ENCODE measurements at regions not wholly inside any gene's neighbourhood (a gene's known extent, or its start where the extent isn't known, plus 50 kb on each side); places are given as distances from the start of the nearest gene placed in this dataset.

- TF ChIP-seq POLR2AphosphoS5 (IDR thresholded peaks at IDR 0.05; ENCODE audit: low read depth, low read length) = no peak
- no peak for TF ChIP-seq REST (IDR thresholded peaks at IDR 0.05; ENCODE audit: insufficient read depth in 1 of 2, low read depth in 2 of 2, low read length in 2 of 2)
- no peak for TF ChIP-seq SIN3A (IDR thresholded peaks at IDR 0.05; ENCODE audit: borderline replicate concordance, insufficient read depth, low read length)
- no peak for TF ChIP-seq TAF1 (IDR thresholded peaks at IDR 0.05; ENCODE audit: borderline replicate concordance, insufficient read depth, low read length)
- TF ChIP-seq FOXP2 (optimal IDR thresholded peaks at IDR 0.05; ENCODE audit: borderline replicate concordance, extremely low read depth, extremely low read length, insufficient read depth) = no peak
These were observed 396.1 kb upstream of the ROBO2 start for GRCh38 chr3:76643623-76644304.

GRCh38 chr3:76644305-76644675, 395.6 kb upstream of the ROBO2 start:
- TF ChIP-seq FOXP2 (optimal IDR thresholded peaks at IDR 0.05; ENCODE audit: borderline replicate concordance, extremely low read depth, extremely low read length, insufficient read depth) (no peak), TAF1 (IDR thresholded peaks at IDR 0.05; ENCODE audit: borderline replicate concordance, insufficient read depth, low read length) (no peak), POLR2AphosphoS5 (IDR thresholded peaks at IDR 0.05; ENCODE audit: low read depth, low read length) (no peak), SIN3A (IDR thresholded peaks at IDR 0.05; ENCODE audit: borderline replicate concordance, insufficient read depth, low read length) (no peak), REST (IDR thresholded peaks at IDR 0.05; ENCODE audit: insufficient read depth in 1 of 2, low read depth in 2 of 2, low read length in 2 of 2) (no peak)

- no peak for TF ChIP-seq FOXP2 (optimal IDR thresholded peaks at IDR 0.05; ENCODE audit: borderline replicate concordance, extremely low read depth, extremely low read length, insufficient read depth)
- TF ChIP-seq POLR2AphosphoS5 (IDR thresholded peaks at IDR 0.05; ENCODE audit: low read depth, low read length) = no peak
- TF ChIP-seq REST (IDR thresholded peaks at IDR 0.05; ENCODE audit: insufficient read depth in 1 of 2, low read depth in 2 of 2, low read length in 2 of 2) = no peak
- TF ChIP-seq TAF1 (IDR thresholded peaks at IDR 0.05; ENCODE audit: borderline replicate concordance, insufficient read depth, low read length) = no peak
- TF ChIP-seq SIN3A (IDR thresholded peaks at IDR 0.05; ENCODE audit: borderline replicate concordance, insufficient read depth, low read length) = no peak
These were observed 394.2 kb upstream of the ROBO2 start for GRCh38 chr3:76645724-76646123.

GRCh38 chr3:76646921-76647562, 392.9 kb upstream of the ROBO2 start:
- TF ChIP-seq FOXP2 (optimal IDR thresholded peaks at IDR 0.05; ENCODE audit: borderline replicate concordance, extremely low read depth, extremely low read length, insufficient read depth) = no peak
- TF ChIP-seq REST (IDR thresholded peaks at IDR 0.05; ENCODE audit: insufficient read depth in 1 of 2, low read depth in 2 of 2, low read length in 2 of 2) = no peak
- TF ChIP-seq TAF1 (IDR thresholded peaks at IDR 0.05; ENCODE audit: borderline replicate concordance, insufficient read depth, low read length) = no peak
- TF ChIP-seq POLR2AphosphoS5 (IDR thresholded peaks at IDR 0.05; ENCODE audit: low read depth, low read length) = no peak
- TF ChIP-seq SIN3A (IDR thresholded peaks at IDR 0.05; ENCODE audit: borderline replicate concordance, insufficient read depth, low read length) = no peak
